NB4 (cell line): ENCODE measurements at regions not wholly inside any gene's neighbourhood (a gene's known extent, or its start where the extent isn't known, plus 50 kb on each side); places are given as distances from the start of the nearest gene placed in this dataset.

Experiments
- DNase-seq: peaks from one replicate; pipeline ENCODE4 v3.0.0; 2010; ENCODE audit warnings: low read depth
- H3K4me3 ChIP-seq: one replicate; pipeline ENCODE4 v1.5.1; 2011; ENCODE audit warnings: mild to moderate bottlenecking, low read depth, low read length, moderate library complexity
- MAX ChIP-seq: IDR thresholded peaks from 2 replicates; pipeline ENCODE4 v1.6.1; 2011; ENCODE audit warnings: low read depth, low read length
- MYC ChIP-seq: IDR thresholded peaks from 2 replicates; pipeline ENCODE4 v1.6.1; 2011; ENCODE audit warnings: low read depth, low read length
- POLR2A ChIP-seq: IDR thresholded peaks from 2 replicates; pipeline ENCODE4 v1.6.1; 2011; ENCODE audit warnings: mild to moderate bottlenecking; ENCODE audit not compliant: insufficient read length; ENCODE audit errors: extremely low read depth
- TF ChIP-seq, protein P1 (sequence below): IDR thresholded peaks from one replicate; pipeline ENCODE4 v1.5.1; 2012; ENCODE audit warnings: low read depth, low read length

- TF ChIP-seq, protein P1, sequence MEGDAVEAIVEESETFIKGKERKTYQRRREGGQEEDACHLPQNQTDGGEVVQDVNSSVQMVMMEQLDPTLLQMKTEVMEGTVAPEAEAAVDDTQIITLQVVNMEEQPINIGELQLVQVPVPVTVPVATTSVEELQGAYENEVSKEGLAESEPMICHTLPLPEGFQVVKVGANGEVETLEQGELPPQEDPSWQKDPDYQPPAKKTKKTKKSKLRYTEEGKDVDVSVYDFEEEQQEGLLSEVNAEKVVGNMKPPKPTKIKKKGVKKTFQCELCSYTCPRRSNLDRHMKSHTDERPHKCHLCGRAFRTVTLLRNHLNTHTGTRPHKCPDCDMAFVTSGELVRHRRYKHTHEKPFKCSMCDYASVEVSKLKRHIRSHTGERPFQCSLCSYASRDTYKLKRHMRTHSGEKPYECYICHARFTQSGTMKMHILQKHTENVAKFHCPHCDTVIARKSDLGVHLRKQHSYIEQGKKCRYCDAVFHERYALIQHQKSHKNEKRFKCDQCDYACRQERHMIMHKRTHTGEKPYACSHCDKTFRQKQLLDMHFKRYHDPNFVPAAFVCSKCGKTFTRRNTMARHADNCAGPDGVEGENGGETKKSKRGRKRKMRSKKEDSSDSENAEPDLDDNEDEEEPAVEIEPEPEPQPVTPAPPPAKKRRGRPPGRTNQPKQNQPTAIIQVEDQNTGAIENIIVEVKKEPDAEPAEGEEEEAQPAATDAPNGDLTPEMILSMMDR: no peak
- TF ChIP-seq POLR2A (no peak), MYC (no peak), MAX (no peak)
- H3K4me3 ChIP-seq: no peak overlapping the region
- peak; percentile 93 for DNase-seq
Observed at GRCh38 chr2:226002438-226002837, 602.9 kb downstream of the NYAP2 start.

DNA sequence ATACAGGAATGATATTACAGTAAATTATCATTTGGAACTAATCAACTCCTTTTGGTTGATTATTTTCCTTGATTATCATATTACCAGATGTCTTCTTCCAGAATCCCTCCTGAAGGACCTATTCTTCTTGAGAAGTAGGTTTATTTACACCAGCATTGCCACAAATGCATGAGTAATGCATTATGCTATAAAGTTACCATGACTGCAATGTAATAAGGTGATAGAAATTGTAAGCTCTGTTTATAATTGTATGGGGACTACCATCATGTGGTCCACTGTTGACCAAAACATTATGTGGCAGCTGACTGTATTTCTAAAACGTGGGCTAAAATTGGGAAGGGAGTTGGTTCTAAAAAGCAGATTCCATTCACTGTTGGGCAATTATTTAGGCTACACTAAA is 602.2 kb downstream of the NYAP2 start:
- DNase-seq: no peak
- no peak for TF ChIP-seq POLR2A
- TF ChIP-seq MYC: no peak
- TF ChIP-seq, protein P1: no peak
- no peak for TF ChIP-seq MAX
- no peak overlapping the region for H3K4me3 ChIP-seq

GRCh38 chr2:225999692-226000091 is 600.2 kb downstream of the NYAP2 start:
- TF ChIP-seq MAX: no peak
- no peak for TF ChIP-seq POLR2A
- TF ChIP-seq, protein P1: no peak
- TF ChIP-seq MYC: no peak
- no peak for DNase-seq
- no peak overlapping the region for H3K4me3 ChIP-seq

DNA sequence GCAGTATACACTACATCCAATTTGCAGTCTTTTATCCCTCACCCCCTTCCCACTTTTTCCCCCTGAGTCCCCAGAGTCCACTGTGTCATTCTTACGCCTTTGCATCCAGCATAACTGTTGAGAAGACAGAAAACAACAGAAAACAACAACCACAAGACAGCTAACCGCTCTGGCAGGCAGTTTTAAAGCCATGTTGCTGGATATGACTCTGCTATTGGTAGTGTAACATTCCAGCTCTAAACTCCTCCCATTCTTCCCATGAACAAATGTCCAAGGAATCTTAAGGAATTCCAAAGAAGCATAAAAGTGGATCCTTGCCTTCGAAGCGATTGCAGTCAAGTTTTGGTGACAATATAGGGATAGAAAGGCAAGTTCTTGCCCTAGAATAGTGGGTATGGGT is 599.1 kb downstream of the NYAP2 start:
- no peak for DNase-seq
- no peak overlapping the region for H3K4me3 ChIP-seq
- no peak for TF ChIP-seq POLR2A
- TF ChIP-seq, protein P1: no peak
- no peak for TF ChIP-seq MYC
- no peak for TF ChIP-seq MAX

DNA sequence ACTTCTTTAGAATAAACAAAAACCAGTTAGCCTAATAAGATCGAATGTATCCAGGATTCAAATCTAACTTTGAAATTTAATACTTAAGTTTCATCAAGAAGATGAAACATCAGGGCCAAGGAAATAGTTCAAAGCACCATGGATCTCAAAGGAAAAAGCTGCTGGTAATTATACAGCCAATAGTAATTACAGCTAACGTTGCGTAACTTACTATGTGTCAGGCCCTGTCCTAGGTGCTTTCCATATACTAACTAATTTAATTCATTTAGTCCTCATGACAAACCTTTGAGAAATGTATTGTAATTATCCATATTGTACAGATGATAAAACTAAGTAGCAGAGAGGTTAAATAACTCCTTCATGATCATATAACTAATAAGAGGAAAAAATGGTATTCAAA is 598.6 kb downstream of the NYAP2 start:
- TF ChIP-seq, protein P1: no peak
- TF ChIP-seq MAX (no peak), POLR2A (no peak), MYC (no peak)
- no peak for DNase-seq
- H3K4me3 ChIP-seq: no peak overlapping the region

- TF ChIP-seq POLR2A (no peak), MAX (no peak), MYC (no peak)
- TF ChIP-seq, protein P1: no peak
- no peak for DNase-seq
- no peak overlapping the region for H3K4me3 ChIP-seq
Observed at GRCh38 chr2:225996462-225996828, 596.9 kb downstream of the NYAP2 start.
